ENCODE measurements at regions not wholly inside any gene's neighbourhood (a gene's known extent, or its start where the extent isn't known, plus 50 kb on each side); places are given as distances from the start of the nearest gene placed in this dataset.

DNA sequence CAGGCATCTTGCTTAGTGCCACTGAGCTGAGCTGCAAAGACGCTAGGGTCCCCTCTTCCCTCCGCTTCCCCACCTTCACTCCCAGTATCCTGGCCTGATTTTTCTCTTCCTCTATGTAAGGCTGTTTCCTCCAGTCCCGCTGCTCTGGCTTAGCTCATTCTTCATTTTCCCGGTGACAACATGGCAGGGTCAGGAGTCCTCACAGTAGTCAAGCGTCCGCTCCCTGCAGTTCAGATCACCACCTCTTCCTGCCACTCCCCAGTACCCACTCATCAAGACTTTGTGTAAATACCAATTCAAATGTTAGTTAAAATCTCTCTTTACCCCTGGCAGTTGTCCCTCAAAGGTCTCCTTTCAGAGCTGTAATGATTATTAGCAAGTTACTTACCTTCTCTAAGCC, 650.4 kb upstream of the CELF2 start:
- in situ Hi-C loops (cut with MboI) (no loop called here), intact Hi-C loops (cut with micrococcal nuclease; ENCODE audit: unreplicated experiment) (no loop called here)
- no peak overlapping the region for H3K27ac ChIP-seq (ENCODE audit: control insufficient read depth, insufficient read depth)
- no peak overlapping the region for H2AFZ ChIP-seq (ENCODE audit: control insufficient read depth, low read depth, low read length)
- WGBS (ENCODE audit: insufficient coverage, insufficient replicate concordance, low lambda C conversion rate, missing lambda C conversion rate), result 35% methylated on average over 5 of the region's 6 CpGs
- H3K27me3 ChIP-seq (replicated peaks in 1 of 2; ENCODE audit: control insufficient read depth in 2 of 2, insufficient read depth in 2 of 2, low read length in 1 of 2), result no peaks in the 10 kb centered on the region
- FAIRE-seq, result no peak
- no peak overlapping the region for H3K4me3 ChIP-seq
- CTCF ChIA-PET, result interaction anchor here (1.3 kb wide), 1 partner anchor 9 kb away, joined by 3 read pairs; no protein-coding TSS in a partner anchor
- no peaks in the 10 kb centered on the region for H4K20me1 ChIP-seq (ENCODE audit: control insufficient read depth, insufficient read depth)
- H3K9me3 ChIP-seq (replicated peaks; ENCODE audit: control insufficient read depth, insufficient read depth, low read length), result no peaks in the 10 kb centered on the region
- SMC1A ChIA-PET (ENCODE audit: uncharacterized antibody, unreplicated experiment), result no interaction called here
- ATAC-seq, result no peak
- H3K9ac ChIP-seq (ENCODE audit: control insufficient read depth, insufficient read depth, low read length), result no peak overlapping the region
- RAD21 ChIA-PET (ENCODE audit: unreplicated experiment), result no interaction called here
- no TSS peak for BruUV-seq (replicated peaks)
- POLR2A ChIA-PET, result no interaction called here
- DNase-seq (ENCODE audit: low read depth, low spot score), result no peak
- no peak overlapping the region for H3K4me2 ChIP-seq (ENCODE audit: control insufficient read depth, insufficient read depth)
- no peaks in the 10 kb centered on the region for H3K4me1 ChIP-seq (ENCODE audit: control insufficient read depth, insufficient read depth, low read length)
- no peaks in the 10 kb centered on the region for H3K79me2 ChIP-seq (ENCODE audit: control insufficient read depth, insufficient read depth, low read length)
- no peaks in the 10 kb centered on the region for H3K36me3 ChIP-seq (ENCODE audit: control insufficient read depth in 2 of 2, insufficient read depth in 2 of 2, low read length in 1 of 2)
- TF ChIP-seq, protein P1, sequence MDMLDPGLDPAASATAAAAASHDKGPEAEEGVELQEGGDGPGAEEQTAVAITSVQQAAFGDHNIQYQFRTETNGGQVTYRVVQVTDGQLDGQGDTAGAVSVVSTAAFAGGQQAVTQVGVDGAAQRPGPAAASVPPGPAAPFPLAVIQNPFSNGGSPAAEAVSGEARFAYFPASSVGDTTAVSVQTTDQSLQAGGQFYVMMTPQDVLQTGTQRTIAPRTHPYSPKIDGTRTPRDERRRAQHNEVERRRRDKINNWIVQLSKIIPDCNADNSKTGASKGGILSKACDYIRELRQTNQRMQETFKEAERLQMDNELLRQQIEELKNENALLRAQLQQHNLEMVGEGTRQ (IDR thresholded peaks at IDR 0.05; ENCODE audit: borderline replicate concordance, low read depth, low read length), result no peak
- TF ChIP-seq, protein P2, sequence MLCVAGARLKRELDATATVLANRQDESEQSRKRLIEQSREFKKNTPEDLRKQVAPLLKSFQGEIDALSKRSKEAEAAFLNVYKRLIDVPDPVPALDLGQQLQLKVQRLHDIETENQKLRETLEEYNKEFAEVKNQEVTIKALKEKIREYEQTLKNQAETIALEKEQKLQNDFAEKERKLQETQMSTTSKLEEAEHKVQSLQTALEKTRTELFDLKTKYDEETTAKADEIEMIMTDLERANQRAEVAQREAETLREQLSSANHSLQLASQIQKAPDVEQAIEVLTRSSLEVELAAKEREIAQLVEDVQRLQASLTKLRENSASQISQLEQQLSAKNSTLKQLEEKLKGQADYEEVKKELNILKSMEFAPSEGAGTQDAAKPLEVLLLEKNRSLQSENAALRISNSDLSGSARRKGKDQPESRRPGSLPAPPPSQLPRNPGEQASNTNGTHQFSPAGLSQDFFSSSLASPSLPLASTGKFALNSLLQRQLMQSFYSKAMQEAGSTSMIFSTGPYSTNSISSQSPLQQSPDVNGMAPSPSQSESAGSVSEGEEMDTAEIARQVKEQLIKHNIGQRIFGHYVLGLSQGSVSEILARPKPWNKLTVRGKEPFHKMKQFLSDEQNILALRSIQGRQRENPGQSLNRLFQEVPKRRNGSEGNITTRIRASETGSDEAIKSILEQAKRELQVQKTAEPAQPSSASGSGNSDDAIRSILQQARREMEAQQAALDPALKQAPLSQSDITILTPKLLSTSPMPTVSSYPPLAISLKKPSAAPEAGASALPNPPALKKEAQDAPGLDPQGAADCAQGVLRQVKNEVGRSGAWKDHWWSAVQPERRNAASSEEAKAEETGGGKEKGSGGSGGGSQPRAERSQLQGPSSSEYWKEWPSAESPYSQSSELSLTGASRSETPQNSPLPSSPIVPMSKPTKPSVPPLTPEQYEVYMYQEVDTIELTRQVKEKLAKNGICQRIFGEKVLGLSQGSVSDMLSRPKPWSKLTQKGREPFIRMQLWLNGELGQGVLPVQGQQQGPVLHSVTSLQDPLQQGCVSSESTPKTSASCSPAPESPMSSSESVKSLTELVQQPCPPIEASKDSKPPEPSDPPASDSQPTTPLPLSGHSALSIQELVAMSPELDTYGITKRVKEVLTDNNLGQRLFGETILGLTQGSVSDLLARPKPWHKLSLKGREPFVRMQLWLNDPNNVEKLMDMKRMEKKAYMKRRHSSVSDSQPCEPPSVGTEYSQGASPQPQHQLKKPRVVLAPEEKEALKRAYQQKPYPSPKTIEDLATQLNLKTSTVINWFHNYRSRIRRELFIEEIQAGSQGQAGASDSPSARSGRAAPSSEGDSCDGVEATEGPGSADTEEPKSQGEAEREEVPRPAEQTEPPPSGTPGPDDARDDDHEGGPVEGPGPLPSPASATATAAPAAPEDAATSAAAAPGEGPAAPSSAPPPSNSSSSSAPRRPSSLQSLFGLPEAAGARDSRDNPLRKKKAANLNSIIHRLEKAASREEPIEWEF (IDR thresholded peaks at IDR 0.05; ENCODE audit: insufficient replicate concordance, low read depth, low read length), result no peak
- no peak for TF ChIP-seq NFYB (IDR thresholded peaks at IDR 0.05; ENCODE audit: insufficient read depth, low read depth, low read length)
- TF ChIP-seq SMC3 (IDR thresholded peaks at IDR 0.05; ENCODE audit: borderline replicate concordance, low read length), result no peak
- TF ChIP-seq CREB1 (IDR thresholded peaks at IDR 0.05; ENCODE audit: low read depth), result no peak
- no peak for TF ChIP-seq SIX5 (IDR thresholded peaks at IDR 0.05; ENCODE audit: low read depth, low read length, severe bottlenecking)
- TF ChIP-seq EP300 (IDR thresholded peaks at IDR 0.05; ENCODE audit: borderline replicate concordance in 1 of 2, control insufficient read depth in 1 of 2, low read depth in 2 of 2, low read length in 2 of 2), result no peak
- TF ChIP-seq, protein P3, sequence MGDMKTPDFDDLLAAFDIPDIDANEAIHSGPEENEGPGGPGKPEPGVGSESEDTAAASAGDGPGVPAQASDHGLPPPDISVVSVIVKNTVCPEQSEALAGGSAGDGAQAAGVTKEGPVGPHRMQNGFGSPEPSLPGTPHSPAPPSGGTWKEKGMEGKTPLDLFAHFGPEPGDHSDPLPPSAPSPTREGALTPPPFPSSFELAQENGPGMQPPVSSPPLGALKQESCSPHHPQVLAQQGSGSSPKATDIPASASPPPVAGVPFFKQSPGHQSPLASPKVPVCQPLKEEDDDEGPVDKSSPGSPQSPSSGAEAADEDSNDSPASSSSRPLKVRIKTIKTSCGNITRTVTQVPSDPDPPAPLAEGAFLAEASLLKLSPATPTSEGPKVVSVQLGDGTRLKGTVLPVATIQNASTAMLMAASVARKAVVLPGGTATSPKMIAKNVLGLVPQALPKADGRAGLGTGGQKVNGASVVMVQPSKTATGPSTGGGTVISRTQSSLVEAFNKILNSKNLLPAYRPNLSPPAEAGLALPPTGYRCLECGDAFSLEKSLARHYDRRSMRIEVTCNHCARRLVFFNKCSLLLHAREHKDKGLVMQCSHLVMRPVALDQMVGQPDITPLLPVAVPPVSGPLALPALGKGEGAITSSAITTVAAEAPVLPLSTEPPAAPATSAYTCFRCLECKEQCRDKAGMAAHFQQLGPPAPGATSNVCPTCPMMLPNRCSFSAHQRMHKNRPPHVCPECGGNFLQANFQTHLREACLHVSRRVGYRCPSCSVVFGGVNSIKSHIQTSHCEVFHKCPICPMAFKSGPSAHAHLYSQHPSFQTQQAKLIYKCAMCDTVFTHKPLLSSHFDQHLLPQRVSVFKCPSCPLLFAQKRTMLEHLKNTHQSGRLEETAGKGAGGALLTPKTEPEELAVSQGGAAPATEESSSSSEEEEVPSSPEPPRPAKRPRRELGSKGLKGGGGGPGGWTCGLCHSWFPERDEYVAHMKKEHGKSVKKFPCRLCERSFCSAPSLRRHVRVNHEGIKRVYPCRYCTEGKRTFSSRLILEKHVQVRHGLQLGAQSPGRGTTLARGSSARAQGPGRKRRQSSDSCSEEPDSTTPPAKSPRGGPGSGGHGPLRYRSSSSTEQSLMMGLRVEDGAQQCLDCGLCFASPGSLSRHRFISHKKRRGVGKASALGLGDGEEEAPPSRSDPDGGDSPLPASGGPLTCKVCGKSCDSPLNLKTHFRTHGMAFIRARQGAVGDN (IDR thresholded peaks at IDR 0.05), result no peak
- TF ChIP-seq POU2F2 (IDR thresholded peaks at IDR 0.05; ENCODE audit: borderline replicate concordance, low read depth, low read length), result no peak
- TF ChIP-seq CHD2 (IDR thresholded peaks at IDR 0.05; ENCODE audit: borderline replicate concordance, low read depth, low read length), result no peak
